ENCODE measurements at regions not wholly inside any gene's neighbourhood (a gene's known extent, or its start where the extent isn't known, plus 50 kb on each side); places are given as distances from the start of the nearest gene placed in this dataset.
"Not testable (repeated sequence)": the region's sequence is repeated elsewhere in the genome, so short reads cannot be mapped to it uniquely, and the experiment has no call there.

DNA sequence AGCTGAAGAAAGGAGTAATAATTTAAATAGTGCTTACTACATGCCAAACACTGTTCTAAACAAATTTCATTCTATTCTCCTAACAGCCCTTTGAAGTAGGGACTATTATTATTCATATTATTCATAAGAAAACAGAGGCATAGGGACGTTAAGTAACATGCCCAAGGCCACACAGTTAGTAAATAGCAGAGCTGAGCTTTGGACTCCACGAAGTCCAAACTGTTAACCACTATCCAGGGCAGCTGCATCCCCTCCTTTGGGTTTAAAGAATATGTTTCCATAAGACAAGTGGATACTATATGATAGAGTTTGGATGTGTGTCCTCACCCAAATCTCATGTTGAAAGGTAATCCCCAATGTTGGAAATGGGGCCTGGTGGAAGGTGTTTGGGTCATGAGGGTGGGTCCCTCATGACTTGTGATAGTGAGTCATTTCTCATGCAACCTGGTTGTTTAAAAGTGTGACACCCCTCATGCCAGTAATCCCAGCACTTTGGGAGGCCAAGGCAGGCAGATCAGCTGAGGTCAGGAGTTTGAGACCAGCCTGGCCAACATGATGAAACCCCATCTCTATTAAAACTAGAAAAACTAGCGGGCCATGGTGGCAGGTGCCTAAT is 144.0 kb upstream of the CXADR start:
- H3K36me3 Mint-ChIP-seq (ENCODE audit: low read depth), result no peaks in the 10 kb centered on the region
- no peak for DNase-seq (ENCODE audit: low spot score)
- H3K4me1 Mint-ChIP-seq (ENCODE audit: low read depth), result no peaks in the 10 kb centered on the region
- H3K4me3 Mint-ChIP-seq, result no peak overlapping the region
- H3K27me3 Mint-ChIP-seq (ENCODE audit: low read depth), result no peaks in the 10 kb centered on the region
- H3K9me3 Mint-ChIP-seq, result no peaks in the 10 kb centered on the region
- H3K27ac Mint-ChIP-seq, result no peak overlapping the region

- no peak overlapping the region for H3K27ac Mint-ChIP-seq
- H3K4me1 Mint-ChIP-seq (ENCODE audit: low read depth), result no peaks in the 10 kb centered on the region
- no peak for DNase-seq (ENCODE audit: low spot score)
- no peaks in the 10 kb centered on the region for H3K9me3 Mint-ChIP-seq
- H3K36me3 Mint-ChIP-seq (ENCODE audit: low read depth), result no peaks in the 10 kb centered on the region
- H3K4me3 Mint-ChIP-seq, result no peak overlapping the region
- no peaks in the 10 kb centered on the region for H3K27me3 Mint-ChIP-seq (ENCODE audit: low read depth)
Measured at GRCh38 chr21:17370263-17370662, 142.6 kb upstream of the CXADR start.

GRCh38 chr21:17370916-17371315 is 141.9 kb upstream of the CXADR start:
- H3K9me3 Mint-ChIP-seq, result peaks cover 4% of the 10 kb centered on the region
- H3K27ac Mint-ChIP-seq, result no peak overlapping the region
- DNase-seq (ENCODE audit: low spot score), result no peak
- H3K36me3 Mint-ChIP-seq (ENCODE audit: low read depth), result no peaks in the 10 kb centered on the region
- H3K4me3 Mint-ChIP-seq, result no peak overlapping the region
- H3K27me3 Mint-ChIP-seq (ENCODE audit: low read depth), result no peaks in the 10 kb centered on the region
- no peaks in the 10 kb centered on the region for H3K4me1 Mint-ChIP-seq (ENCODE audit: low read depth)

DNA sequence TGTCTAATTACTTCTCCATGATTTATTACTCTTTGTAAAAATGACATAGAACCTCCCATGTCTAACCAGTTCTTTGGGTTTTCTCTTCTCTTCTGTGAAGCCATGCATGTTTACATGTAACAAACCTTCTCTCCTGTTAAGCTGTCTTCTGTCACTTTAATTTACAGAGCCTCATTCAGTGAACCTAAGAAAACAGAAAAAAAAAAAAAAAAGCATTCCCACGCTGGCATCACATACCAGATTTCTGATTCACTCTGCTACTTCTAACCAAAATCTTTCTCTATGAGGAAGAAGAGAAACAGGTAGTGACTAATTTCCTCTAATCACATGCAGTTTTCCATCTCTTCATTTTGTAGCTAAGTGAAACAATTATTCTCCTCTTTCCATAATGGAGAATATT is 141.4 kb upstream of the CXADR start:
- Mint-ChIP-seq H3K4me3 (no peak overlapping the region), H3K36me3 (ENCODE audit: low read depth) (no peaks in the 10 kb centered on the region), H3K4me1 (ENCODE audit: low read depth) (no peaks in the 10 kb centered on the region), H3K9me3 (peaks cover 4% of the 10 kb centered on the region), H3K27ac (no peak overlapping the region), H3K27me3 (ENCODE audit: low read depth) (no peaks in the 10 kb centered on the region)
- no peak for DNase-seq (ENCODE audit: low spot score)

GRCh38 chr21:17372200-17372599 is 140.6 kb upstream of the CXADR start:
- no peak overlapping the region for H3K4me3 Mint-ChIP-seq
- peaks cover 4% of the 10 kb centered on the region for H3K9me3 Mint-ChIP-seq
- H3K36me3 Mint-ChIP-seq (ENCODE audit: low read depth), result no peaks in the 10 kb centered on the region
- no peaks in the 10 kb centered on the region for H3K4me1 Mint-ChIP-seq (ENCODE audit: low read depth)
- DNase-seq (ENCODE audit: low spot score), result no peak
- H3K27ac Mint-ChIP-seq, result no peak overlapping the region
- H3K27me3 Mint-ChIP-seq (ENCODE audit: low read depth), result no peaks in the 10 kb centered on the region

GRCh38 chr21:17386498-17386897 is 126.3 kb upstream of the CXADR start:
- no peaks in the 10 kb centered on the region for H3K36me3 Mint-ChIP-seq (ENCODE audit: low read depth)
- no peak overlapping the region for H3K27ac Mint-ChIP-seq
- no peak for DNase-seq (ENCODE audit: low spot score)
- no peaks in the 10 kb centered on the region for H3K27me3 Mint-ChIP-seq (ENCODE audit: low read depth)
- H3K4me1 Mint-ChIP-seq (ENCODE audit: low read depth), result no peaks in the 10 kb centered on the region
- H3K4me3 Mint-ChIP-seq, result no peak overlapping the region
- peaks cover 3% of the 10 kb centered on the region for H3K9me3 Mint-ChIP-seq

DNA sequence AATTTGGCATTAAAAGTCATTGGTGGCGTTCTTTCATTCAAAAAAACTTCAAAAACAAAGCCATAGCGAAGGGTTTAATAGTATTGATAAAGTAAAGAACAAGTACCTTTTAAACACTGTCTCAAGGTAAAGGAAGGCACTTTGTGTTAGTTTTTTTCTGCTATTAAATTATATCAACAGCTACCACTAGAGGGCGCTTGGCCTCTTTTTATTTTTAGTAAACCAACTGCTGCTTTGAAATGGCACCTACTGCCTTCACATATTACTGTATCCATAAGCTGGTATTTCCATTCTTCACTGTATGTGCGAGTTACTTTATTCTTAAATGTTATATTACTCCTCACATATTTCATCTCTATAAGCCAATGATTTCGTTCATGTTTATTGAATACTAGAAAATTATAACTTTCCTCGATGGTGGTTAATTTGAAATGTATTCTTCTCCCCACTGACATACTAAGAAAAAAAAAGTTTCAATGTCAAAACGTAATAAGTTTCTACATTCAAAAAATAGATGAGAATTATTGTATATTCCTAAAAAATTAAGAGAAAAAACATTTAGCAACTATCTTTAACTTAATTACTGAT is 125.7 kb upstream of the CXADR start:
- Mint-ChIP-seq H3K4me3 (no peak overlapping the region), H3K9me3 (no peaks in the 10 kb centered on the region), H3K27me3 (ENCODE audit: low read depth) (no peaks in the 10 kb centered on the region), H3K27ac (no peak overlapping the region), H3K4me1 (ENCODE audit: low read depth) (no peaks in the 10 kb centered on the region), H3K36me3 (ENCODE audit: low read depth) (no peaks in the 10 kb centered on the region)
- DNase-seq (ENCODE audit: low spot score), result peak; percentile 37

DNA sequence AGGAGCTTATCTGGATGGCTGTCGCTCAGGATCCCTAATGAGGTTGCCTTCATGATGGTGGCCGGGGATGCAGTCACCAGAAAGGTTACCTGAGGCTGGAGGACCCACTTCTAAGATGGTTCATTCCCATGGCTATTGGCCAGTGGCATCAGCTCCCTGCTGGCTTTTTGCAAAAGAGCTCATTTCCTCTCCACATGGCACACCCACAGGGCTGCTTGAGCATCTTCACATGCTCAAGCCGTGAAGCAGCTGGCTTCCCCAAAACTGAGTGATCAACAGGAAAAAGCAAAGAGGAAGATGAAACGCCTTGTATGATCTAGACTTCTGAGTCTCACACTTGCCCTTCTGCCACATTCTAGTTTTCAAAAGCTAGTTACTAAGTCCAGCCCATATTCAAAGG is 124.6 kb upstream of the CXADR start:
- H3K27ac Mint-ChIP-seq, result no peak overlapping the region
- H3K4me3 Mint-ChIP-seq, result no peak overlapping the region
- no peaks in the 10 kb centered on the region for H3K27me3 Mint-ChIP-seq (ENCODE audit: low read depth)
- H3K9me3 Mint-ChIP-seq, result no peaks in the 10 kb centered on the region
- no peaks in the 10 kb centered on the region for H3K36me3 Mint-ChIP-seq (ENCODE audit: low read depth)
- H3K4me1 Mint-ChIP-seq (ENCODE audit: low read depth), result no peaks in the 10 kb centered on the region
- DNase-seq (ENCODE audit: low spot score), result no peak

- no peaks in the 10 kb centered on the region for H3K36me3 Mint-ChIP-seq (ENCODE audit: low read depth)
- H3K4me1 Mint-ChIP-seq (ENCODE audit: low read depth), result no peaks in the 10 kb centered on the region
- DNase-seq (ENCODE audit: low spot score), result no peak
- no peak overlapping the region for H3K27ac Mint-ChIP-seq
- no peaks in the 10 kb centered on the region for H3K27me3 Mint-ChIP-seq (ENCODE audit: low read depth)
- H3K4me3 Mint-ChIP-seq, result no peak overlapping the region
- H3K9me3 Mint-ChIP-seq, result no peaks in the 10 kb centered on the region
Measured at GRCh38 chr21:17389311-17389710, 123.5 kb upstream of the CXADR start.

DNA sequence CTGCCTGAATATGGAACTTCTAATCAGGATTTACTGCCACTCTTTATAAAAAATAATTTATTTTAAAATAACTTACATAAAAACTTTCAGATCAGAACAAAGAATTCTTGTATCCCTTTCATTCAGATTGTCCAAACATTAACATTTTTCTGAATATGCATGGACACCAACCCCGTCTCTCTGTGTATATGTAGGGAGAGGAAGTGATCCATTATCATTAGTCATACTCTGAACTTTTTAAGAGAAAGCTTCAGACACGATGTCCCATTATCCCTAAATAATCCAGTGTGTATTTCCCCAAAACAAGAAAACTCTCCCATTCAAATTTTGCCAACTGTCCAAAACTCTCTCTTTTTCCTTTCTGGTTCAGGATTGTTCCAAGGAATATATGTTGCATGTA is 122.3 kb upstream of the CXADR start:
- H3K27me3 Mint-ChIP-seq (ENCODE audit: low read depth), result no peaks in the 10 kb centered on the region
- no peaks in the 10 kb centered on the region for H3K9me3 Mint-ChIP-seq
- no peak for DNase-seq (ENCODE audit: low spot score)
- H3K27ac Mint-ChIP-seq, result no peak overlapping the region
- H3K4me1 Mint-ChIP-seq (ENCODE audit: low read depth), result no peaks in the 10 kb centered on the region
- no peak overlapping the region for H3K4me3 Mint-ChIP-seq
- H3K36me3 Mint-ChIP-seq (ENCODE audit: low read depth), result no peaks in the 10 kb centered on the region

DNA sequence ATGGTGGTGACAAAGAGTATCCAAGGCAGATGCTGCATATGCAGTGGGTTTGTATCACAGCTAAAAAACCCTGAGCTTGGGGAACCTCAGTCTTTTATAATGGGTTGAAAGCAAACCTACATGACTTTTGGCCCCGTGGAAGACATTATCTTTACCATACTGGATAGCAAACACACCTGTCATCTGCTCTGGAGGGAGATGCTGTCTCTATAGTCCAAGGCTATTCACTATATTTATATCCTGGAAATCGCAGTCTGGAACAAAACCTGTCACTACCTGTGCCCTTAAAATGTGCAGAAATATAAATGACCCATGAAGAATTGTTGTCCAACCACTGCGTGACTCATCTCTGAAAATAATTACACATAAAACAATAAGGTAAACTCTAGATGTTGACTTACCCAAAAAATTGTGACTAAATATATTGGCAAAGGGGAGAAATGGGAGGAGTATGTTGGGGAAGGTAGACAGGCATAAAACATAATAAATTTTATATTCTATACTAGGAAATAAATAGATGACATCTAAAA is 121.0 kb upstream of the CXADR start:
- Mint-ChIP-seq H3K9me3 (no peaks in the 10 kb centered on the region), H3K27ac (no peak overlapping the region), H3K4me3 (no peak overlapping the region), H3K36me3 (ENCODE audit: low read depth) (no peaks in the 10 kb centered on the region), H3K27me3 (ENCODE audit: low read depth) (no peaks in the 10 kb centered on the region), H3K4me1 (ENCODE audit: low read depth) (no peaks in the 10 kb centered on the region)
- DNase-seq (ENCODE audit: low spot score), result no peak

GRCh38 chr21:17393413-17393812 is 119.4 kb upstream of the CXADR start:
- DNase-seq (ENCODE audit: low spot score), result no peak
- Mint-ChIP-seq H3K4me3 (no peak overlapping the region), H3K27me3 (ENCODE audit: low read depth) (no peaks in the 10 kb centered on the region), H3K36me3 (ENCODE audit: low read depth) (no peaks in the 10 kb centered on the region), H3K9me3 (no peaks in the 10 kb centered on the region), H3K4me1 (ENCODE audit: low read depth) (no peaks in the 10 kb centered on the region), H3K27ac (no peak overlapping the region)

DNA sequence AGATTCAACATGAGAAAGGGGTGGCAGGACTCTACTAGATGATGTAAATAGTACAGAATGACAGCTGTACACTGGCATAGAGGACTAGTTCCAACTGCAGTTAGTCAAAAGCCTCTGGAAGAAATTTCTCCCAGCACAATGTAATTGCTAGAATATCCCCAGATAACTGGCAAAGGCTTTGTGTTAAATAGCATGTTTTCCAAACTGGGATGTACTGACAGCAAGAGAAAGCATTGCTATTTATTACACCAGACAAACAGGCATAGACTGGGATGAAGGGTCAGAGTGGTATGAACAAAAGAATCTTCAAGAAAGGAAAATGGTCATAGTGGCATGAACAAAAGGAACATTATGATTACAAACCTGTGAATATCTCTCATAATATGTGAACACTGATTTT is 115.9 kb upstream of the CXADR start:
- Mint-ChIP-seq H3K27me3 (ENCODE audit: low read depth) (no peaks in the 10 kb centered on the region), H3K9me3 (no peaks in the 10 kb centered on the region), H3K27ac (no peak overlapping the region), H3K4me3 (no peak overlapping the region), H3K36me3 (ENCODE audit: low read depth) (no peaks in the 10 kb centered on the region), H3K4me1 (ENCODE audit: low read depth) (no peaks in the 10 kb centered on the region)
- no peak for DNase-seq (ENCODE audit: low spot score)

GRCh38 chr21:17397703-17398102 is 115.1 kb upstream of the CXADR start:
- H3K36me3 Mint-ChIP-seq (ENCODE audit: low read depth), result no peaks in the 10 kb centered on the region
- H3K4me1 Mint-ChIP-seq (ENCODE audit: low read depth), result no peaks in the 10 kb centered on the region
- H3K27ac Mint-ChIP-seq, result no peak overlapping the region
- no peaks in the 10 kb centered on the region for H3K9me3 Mint-ChIP-seq
- DNase-seq (ENCODE audit: low spot score), result no peak
- H3K27me3 Mint-ChIP-seq (ENCODE audit: low read depth), result no peaks in the 10 kb centered on the region
- no peak overlapping the region for H3K4me3 Mint-ChIP-seq

GRCh38 chr21:17398954-17399353 is 113.9 kb upstream of the CXADR start:
- H3K36me3 Mint-ChIP-seq (ENCODE audit: low read depth); H3K9me3 Mint-ChIP-seq; H3K4me1 Mint-ChIP-seq (ENCODE audit: low read depth); H3K27ac Mint-ChIP-seq; H3K27me3 Mint-ChIP-seq (ENCODE audit: low read depth); H3K4me3 Mint-ChIP-seq; DNase-seq (ENCODE audit: low spot score): not testable (repeated sequence)
